Astrocyte (in vitro differentiated cells and primary cell): ENCODE measurements at regions not wholly inside any gene's neighbourhood (a gene's known extent, or its start where the extent isn't known, plus 50 kb on each side); places are given as distances from the start of the nearest gene placed in this dataset.

ENCODE experiments used
- DNase-seq: peaks from one replicate; pipeline ENCODE4 v3.0.0-alpha.2; 2010; ENCODE audit warnings: low read depth
- FAIRE-seq: peaks from 2 replicates; lab custom pipeline; 2011; peaks lifted over from hg19 to GRCh38; lab: Jason Lieb, UNC
- H2AFZ ChIP-seq: 2 replicates; pipeline ENCODE4 v1.6.0; 2012; ENCODE audit warnings: low read depth, low read length, inconsistent platforms
- H3K27ac ChIP-seq: 2 replicates; pipeline ENCODE4 v1.5.1; 2011; ENCODE audit warnings: low read depth, low read length, inconsistent platforms
- H3K27me3 ChIP-seq: 2 replicates; pipeline ENCODE4 v1.6.0; 2011; ENCODE audit warnings: low read length, inconsistent platforms; ENCODE audit not compliant: insufficient read depth
- H3K36me3 ChIP-seq: 2 replicates; pipeline ENCODE4 v1.5.1; 2011; ENCODE audit warnings: low read length, inconsistent platforms; ENCODE audit not compliant: insufficient read depth
- H3K4me1 ChIP-seq: 2 replicates; pipeline ENCODE4 v1.5.1; 2011; ENCODE audit warnings: low read length, inconsistent platforms; ENCODE audit not compliant: insufficient read depth
- H3K4me2 ChIP-seq: 2 replicates; pipeline ENCODE4 v1.6.0; 2012; ENCODE audit warnings: low read length, inconsistent platforms
- H3K4me3 ChIP-seq: 2 replicates; pipeline ENCODE4 v1.5.1; 2011; ENCODE audit warnings: low read depth, mild to moderate bottlenecking, low read length, inconsistent platforms; ENCODE audit not compliant: insufficient read depth
- H3K79me2 ChIP-seq: 2 replicates; pipeline ENCODE4 v1.6.0; 2012; ENCODE audit warnings: mild to moderate bottlenecking, low read length, inconsistent platforms; ENCODE audit not compliant: insufficient read depth
- H3K9ac ChIP-seq: 2 replicates; pipeline ENCODE4 v1.6.0; 2012; ENCODE audit warnings: mild to moderate bottlenecking, low read length, inconsistent platforms
- H3K9me3 ChIP-seq: 2 replicates; pipeline ENCODE4 v1.5.1; 2012; ENCODE audit warnings: low read depth, mild to moderate bottlenecking, low read length, inconsistent platforms; ENCODE audit not compliant: insufficient read depth
- H4K20me1 ChIP-seq: 2 replicates; pipeline ENCODE4 v1.6.0; 2012; ENCODE audit warnings: low read length, inconsistent platforms; ENCODE audit not compliant: insufficient read depth
- H3K27ac Mint-ChIP-seq: one replicate; pipeline ENCODE4 v1.8.0; 2021; ENCODE audit warnings: mild to moderate bottlenecking, mixed read lengths; ENCODE audit not compliant: unreplicated experiment
- H3K27me3 Mint-ChIP-seq: one replicate; pipeline ENCODE4 v1.8.0; 2021; ENCODE audit warnings: low read depth, mixed read lengths; ENCODE audit not compliant: unreplicated experiment
- H3K36me3 Mint-ChIP-seq: one replicate; pipeline ENCODE4 v1.8.0; 2021; ENCODE audit warnings: low read depth, mixed read lengths; ENCODE audit not compliant: unreplicated experiment
- H3K4me1 Mint-ChIP-seq: one replicate; pipeline ENCODE4 v1.8.0; 2021; ENCODE audit warnings: low read depth, mixed read lengths; ENCODE audit not compliant: unreplicated experiment
- H3K4me3 Mint-ChIP-seq: one replicate; pipeline ENCODE4 v1.8.0; 2021; ENCODE audit warnings: mild to moderate bottlenecking, moderate library complexity, mixed read lengths; ENCODE audit not compliant: unreplicated experiment
- H3K9me3 Mint-ChIP-seq: one replicate; pipeline ENCODE4 v1.8.0; 2021; ENCODE audit warnings: mild to moderate bottlenecking, mixed read lengths; ENCODE audit not compliant: unreplicated experiment
- EZH2 ChIP-seq: IDR thresholded peaks from 2 replicates; pipeline ENCODE4 v1.6.1; 2012; ENCODE audit warnings: mild to moderate bottlenecking, low read length, inconsistent platforms; ENCODE audit not compliant: insufficient read depth
- TF ChIP-seq, protein P1 (sequence below): IDR thresholded peaks from 2 replicates; pipeline ENCODE4 v1.5.1; 2011; ENCODE audit warnings: low read depth, mild to moderate bottlenecking, inconsistent platforms, low read length, moderate library complexity; ENCODE audit not compliant: insufficient read depth

DNA sequence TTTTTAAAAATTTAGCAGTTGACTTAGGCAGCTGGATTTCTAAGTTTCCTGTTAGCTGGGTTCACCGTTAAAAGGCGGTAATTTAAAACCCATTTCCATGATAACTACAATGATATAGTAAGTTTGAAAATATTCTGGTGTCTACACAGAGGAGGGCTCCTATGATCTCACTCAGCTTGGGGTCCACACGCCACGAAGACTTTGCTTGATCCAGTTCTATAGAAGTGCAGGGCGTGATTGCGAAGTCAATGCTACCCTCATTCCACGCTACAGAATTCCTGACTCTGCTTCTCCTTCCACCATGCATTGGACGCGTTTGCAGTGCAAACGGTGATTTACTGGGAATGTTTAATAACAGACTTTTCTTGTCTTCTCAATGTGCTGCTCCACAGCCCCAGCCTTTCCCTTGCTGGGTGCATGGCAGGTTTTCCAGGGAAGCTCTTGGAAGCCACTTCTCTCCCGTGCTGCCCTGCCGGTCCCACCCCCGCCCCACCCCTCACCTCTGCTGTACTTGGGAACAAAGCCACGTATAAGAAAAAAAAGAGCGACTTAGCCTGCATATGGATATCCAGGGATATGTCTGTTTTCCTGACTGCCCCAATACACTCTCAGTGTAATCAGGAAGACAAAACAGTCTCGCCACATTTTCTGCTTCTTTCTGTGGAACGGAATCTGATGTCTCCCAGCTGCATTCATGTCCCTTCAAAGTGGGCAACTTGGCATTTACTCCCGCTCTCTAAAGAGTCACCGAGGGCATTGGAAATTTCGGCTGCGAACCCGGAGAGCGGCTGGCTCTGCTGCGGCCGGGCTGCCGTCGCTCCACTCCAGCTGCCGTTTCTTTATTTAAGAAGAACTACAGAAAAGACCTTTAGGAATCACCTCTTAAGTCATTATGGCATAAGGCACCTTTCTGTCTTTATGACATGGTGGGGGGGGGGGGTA lies 434.4 kb upstream of the MGMT start:
- Histone ChIP-seq H3K4me3 (no peak overlapping the region), H3K9ac (no peak overlapping the region), H3K27me3 (peaks cover 3% of the 10 kb centered on the region), H3K79me2 (no peaks in the 10 kb centered on the region), H3K36me3 (no peaks in the 10 kb centered on the region), H3K9me3 (no peaks in the 10 kb centered on the region), H3K27ac (no peak overlapping the region), H3K4me2 (no peak overlapping the region), H4K20me1 (no peaks in the 10 kb centered on the region), H2AFZ (no peak overlapping the region), H3K4me1 (no peaks in the 10 kb centered on the region)
- DNase-seq (no peak), FAIRE-seq (no peak)
- H3K27me3 Mint-ChIP-seq: peaks cover 20% of the 10 kb centered on the region
- H3K27ac Mint-ChIP-seq: no peak overlapping the region
- peaks cover 2% of the 10 kb centered on the region for H3K4me1 Mint-ChIP-seq
- no peak overlapping the region for H3K4me3 Mint-ChIP-seq
- TF ChIP-seq, protein P1, sequence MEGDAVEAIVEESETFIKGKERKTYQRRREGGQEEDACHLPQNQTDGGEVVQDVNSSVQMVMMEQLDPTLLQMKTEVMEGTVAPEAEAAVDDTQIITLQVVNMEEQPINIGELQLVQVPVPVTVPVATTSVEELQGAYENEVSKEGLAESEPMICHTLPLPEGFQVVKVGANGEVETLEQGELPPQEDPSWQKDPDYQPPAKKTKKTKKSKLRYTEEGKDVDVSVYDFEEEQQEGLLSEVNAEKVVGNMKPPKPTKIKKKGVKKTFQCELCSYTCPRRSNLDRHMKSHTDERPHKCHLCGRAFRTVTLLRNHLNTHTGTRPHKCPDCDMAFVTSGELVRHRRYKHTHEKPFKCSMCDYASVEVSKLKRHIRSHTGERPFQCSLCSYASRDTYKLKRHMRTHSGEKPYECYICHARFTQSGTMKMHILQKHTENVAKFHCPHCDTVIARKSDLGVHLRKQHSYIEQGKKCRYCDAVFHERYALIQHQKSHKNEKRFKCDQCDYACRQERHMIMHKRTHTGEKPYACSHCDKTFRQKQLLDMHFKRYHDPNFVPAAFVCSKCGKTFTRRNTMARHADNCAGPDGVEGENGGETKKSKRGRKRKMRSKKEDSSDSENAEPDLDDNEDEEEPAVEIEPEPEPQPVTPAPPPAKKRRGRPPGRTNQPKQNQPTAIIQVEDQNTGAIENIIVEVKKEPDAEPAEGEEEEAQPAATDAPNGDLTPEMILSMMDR: no peak
- TF ChIP-seq EZH2: no peak
- no peaks in the 10 kb centered on the region for H3K9me3 Mint-ChIP-seq
- H3K36me3 Mint-ChIP-seq: no peaks in the 10 kb centered on the region

DNA sequence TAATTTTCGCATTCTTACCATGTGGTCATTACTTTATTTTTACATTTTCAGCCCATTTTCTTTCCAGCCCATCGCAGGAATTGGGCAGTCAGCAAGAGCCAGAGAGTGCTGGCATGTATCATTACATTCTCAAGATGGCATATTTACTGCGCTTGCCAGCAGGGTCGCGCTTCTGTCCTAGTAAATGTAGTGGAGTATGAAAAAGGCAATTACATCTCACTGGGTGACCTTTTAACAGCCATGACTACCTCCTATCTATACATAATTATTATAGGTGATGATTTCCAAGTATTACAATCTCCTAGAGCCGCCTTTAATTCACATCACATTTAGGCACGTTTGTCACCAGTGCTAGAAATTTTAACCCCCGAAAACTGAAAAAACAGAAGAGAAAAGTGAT lies 433.7 kb upstream of the MGMT start:
- Histone ChIP-seq H3K4me3 (no peak overlapping the region), H3K9me3 (no peaks in the 10 kb centered on the region), H3K27ac (no peak overlapping the region), H3K9ac (no peak overlapping the region), H3K27me3 (peaks cover 3% of the 10 kb centered on the region), H2AFZ (no peak overlapping the region), H3K4me1 (no peaks in the 10 kb centered on the region), H3K4me2 (no peak overlapping the region), H3K36me3 (no peaks in the 10 kb centered on the region), H4K20me1 (no peaks in the 10 kb centered on the region), H3K79me2 (no peaks in the 10 kb centered on the region)
- Mint-ChIP-seq H3K9me3 (no peaks in the 10 kb centered on the region), H3K4me3 (no peak overlapping the region), H3K4me1 (peaks cover 2% of the 10 kb centered on the region), H3K36me3 (no peaks in the 10 kb centered on the region), H3K27ac (no peak overlapping the region), H3K27me3 (peaks cover 20% of the 10 kb centered on the region)
- FAIRE-seq (no peak), DNase-seq (no peak)
- TF ChIP-seq, protein P1: no peak
- TF ChIP-seq EZH2: no peak

DNA sequence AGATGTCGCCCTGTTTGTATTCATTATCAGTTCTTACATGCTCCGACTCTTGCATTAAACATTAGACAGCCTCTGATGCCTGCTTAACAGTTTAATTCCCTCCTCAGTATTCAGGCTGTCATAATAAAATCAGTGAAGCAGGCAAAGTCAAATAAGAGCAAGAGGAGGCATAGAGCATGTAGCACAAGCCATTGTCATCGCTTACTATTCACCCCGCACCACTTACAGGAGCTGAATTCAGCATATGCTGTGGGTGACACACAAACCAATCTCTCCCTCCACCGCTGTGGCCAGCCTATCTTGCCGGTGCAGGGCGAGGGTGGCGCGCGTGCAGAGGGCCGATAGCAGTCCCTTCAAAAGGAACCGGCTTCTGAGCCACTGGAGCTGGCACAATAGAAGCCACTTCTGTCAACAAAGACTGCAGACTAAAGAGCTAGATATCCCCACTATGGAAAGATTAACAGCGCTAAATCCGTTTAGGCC lies 433.2 kb upstream of the MGMT start:
- Histone ChIP-seq H3K27ac (no peak overlapping the region), H3K4me2 (no peak overlapping the region), H3K36me3 (no peaks in the 10 kb centered on the region), H3K9me3 (no peaks in the 10 kb centered on the region), H3K79me2 (no peaks in the 10 kb centered on the region), H3K9ac (no peak overlapping the region), H2AFZ (no peak overlapping the region), H3K4me1 (no peaks in the 10 kb centered on the region), H3K4me3 (no peak overlapping the region), H4K20me1 (no peaks in the 10 kb centered on the region), H3K27me3 (peaks cover 3% of the 10 kb centered on the region)
- TF ChIP-seq, protein P1: no peak
- TF ChIP-seq EZH2: no peak
- FAIRE-seq (no peak), DNase-seq (no peak)
- no peaks in the 10 kb centered on the region for H3K9me3 Mint-ChIP-seq
- peaks cover 2% of the 10 kb centered on the region for H3K4me1 Mint-ChIP-seq
- no peaks in the 10 kb centered on the region for H3K36me3 Mint-ChIP-seq
- no peak overlapping the region for H3K27ac Mint-ChIP-seq
- no peak overlapping the region for H3K4me3 Mint-ChIP-seq
- H3K27me3 Mint-ChIP-seq: peaks cover 18% of the 10 kb centered on the region
